H1 (cell line): ENCODE measurements at regions not wholly inside any gene's neighbourhood (a gene's known extent, or its start where the extent isn't known, plus 50 kb on each side); places are given as distances from the start of the nearest gene placed in this dataset.

Experiments used
- CTCF ChIA-PET: fragments of 300-600 bp; sonication (Branson Sonifier 250); formaldehyde crosslinking; loops from one replicate; lab custom pipeline; 2021; ENCODE audit not compliant: partially characterized antibody; lab: Charles Lee
- POLR2A ChIA-PET: fragments of 300-600 bp; sonication (Branson Sonifier 250); formaldehyde crosslinking; loops from one replicate; lab custom pipeline; 2021; ENCODE audit warnings: inconsistent platforms; ENCODE audit not compliant: partially characterized antibody; lab: Charles Lee
- DNase-seq, 2 experiments: peaks; one replicate each; pipeline versions ENCODE4 v3.0.0 to v3.0.0-alpha.2; 2010 to 2022; ENCODE audit warnings: low spot score in 2 of 2, low read depth in 1 of 2, mixed read lengths in 1 of 2
- FAIRE-seq: peaks from 2 replicates; lab custom pipeline; 2011; peaks lifted over from hg19 to GRCh38; lab: Jason Lieb, UNC
- H2AFZ ChIP-seq: 2 replicates; pipeline ENCODE4 v1.8.1; 2012; ENCODE audit warnings: low read length, inconsistent platforms
- H2AK5ac ChIP-seq: 2 replicates; pipeline ENCODE4 v1.6.1; 2013; ENCODE audit warnings: low read depth, low read length
- H2BK120ac ChIP-seq: replicated peaks from 2 replicates; pipeline ENCODE3; 2013; ENCODE audit warnings: low read depth, low read length, inconsistent platforms
- H2BK12ac ChIP-seq: 2 replicates; pipeline ENCODE4 v1.6.1; 2013; ENCODE audit warnings: low read depth, low read length
- H2BK15ac ChIP-seq: 2 replicates; pipeline ENCODE4 v1.6.1; 2013; ENCODE audit warnings: low read length
- H2BK20ac ChIP-seq: 2 replicates; pipeline ENCODE4 v1.6.1; 2013; ENCODE audit warnings: low read length
- H2BK5ac ChIP-seq: 2 replicates; pipeline ENCODE4 v1.6.1; 2013; ENCODE audit warnings: low read depth, low read length
- H3K14ac ChIP-seq: 2 replicates; pipeline ENCODE4 v1.6.1; 2013; ENCODE audit warnings: inconsistent platforms; ENCODE audit not compliant: insufficient read length
- H3K18ac ChIP-seq: 2 replicates; pipeline ENCODE4 v1.6.1; 2013; ENCODE audit warnings: low read length; ENCODE audit errors: extremely low read depth
- H3K23ac ChIP-seq: 2 replicates; pipeline ENCODE4 v1.6.1; 2013; ENCODE audit warnings: inconsistent platforms; ENCODE audit not compliant: insufficient read length
- H3K23me2 ChIP-seq: 2 replicates; pipeline ENCODE4 v1.6.1; 2013; ENCODE audit warnings: low read depth, low read length
- H3K27ac ChIP-seq: 2 replicates; pipeline ENCODE4 v1.6.1; 2011; ENCODE audit warnings: low read depth, low read length, inconsistent platforms
- H3K27me3 ChIP-seq, 4 experiments: replicated peaks in 1 of 4; 1 replicate in 1 of 4; 2 replicates in 3 of 4; pipeline versions ENCODE4 v1.6.1 to v1.8.1; 2011 to 2013; ENCODE audit warnings: low read length in 3 of 4, mild to moderate bottlenecking in 3 of 4, inconsistent platforms in 2 of 4, mixed read lengths in 2 of 4, moderate library complexity in 1 of 4; ENCODE audit not compliant: control insufficient read depth in 3 of 4, insufficient read depth in 3 of 4; ENCODE audit errors: extremely low read depth in 1 of 4
- H3K36me3 ChIP-seq, 4 experiments: 2 replicates each; pipeline versions ENCODE4 v1.6.1 to v1.8.1; 2011 to 2013; ENCODE audit warnings: mild to moderate bottlenecking in 4 of 4, low read length in 3 of 4, moderate library complexity in 2 of 4, control low read depth in 1 of 4, inconsistent platforms in 1 of 4; ENCODE audit not compliant: insufficient read depth in 4 of 4, control insufficient read depth in 2 of 4
- H3K4ac ChIP-seq: replicated peaks from 2 replicates; pipeline ENCODE3; 2013; ENCODE audit warnings: low read length, low read depth, mixed read lengths, inconsistent platforms; ENCODE audit not compliant: insufficient read length
- H3K4me1 ChIP-seq, 4 experiments: replicated peaks in 1 of 4; 1 replicate in 1 of 4; 2 replicates in 3 of 4; pipeline versions ENCODE4 v1.6.1 to v1.8.1; 2011 to 2013; ENCODE audit warnings: low read length in 3 of 4, inconsistent platforms in 2 of 4, mixed read lengths in 1 of 4; ENCODE audit not compliant: insufficient read depth in 4 of 4, control insufficient read depth in 3 of 4
- H3K4me2 ChIP-seq, 2 experiments: 2 replicates each; pipeline versions ENCODE4 v1.6.1 to v1.8.1; 2011 to 2013; ENCODE audit warnings: low read depth in 2 of 2, low read length in 2 of 2, control low read depth in 1 of 2, inconsistent platforms in 1 of 2, mild to moderate bottlenecking in 1 of 2; ENCODE audit not compliant: insufficient read depth in 1 of 2
- H3K4me3 ChIP-seq, 4 experiments: fragments of 200-600, 300-600 bp in 1 of 4; sonication (generic), shearing (Covaris generic), sonication (Bioruptor Twin) in 1 of 4; 2 replicates each; pipeline versions ENCODE4 v1.5.1 to v1.8.1; 2011 to 2016; ENCODE audit warnings: low read length in 4 of 4, low read depth in 3 of 4, control low read depth in 2 of 4, inconsistent platforms in 2 of 4, mild to moderate bottlenecking in 2 of 4, mixed read lengths in 1 of 4, moderate library complexity in 1 of 4; ENCODE audit not compliant: insufficient read depth in 2 of 4; ENCODE audit errors: extremely low read depth in 1 of 4
- H3K56ac ChIP-seq: replicated peaks from 2 replicates; pipeline ENCODE3; 2013; ENCODE audit warnings: low read depth, mild to moderate bottlenecking, mixed read lengths, low read length, inconsistent platforms; ENCODE audit not compliant: insufficient read length
- H3K79me1 ChIP-seq: 2 replicates; pipeline ENCODE4 v1.6.1; 2013; ENCODE audit warnings: low read depth, low read length, control low read depth
- H3K79me2 ChIP-seq, 2 experiments: 2 replicates each; pipeline versions ENCODE4 v1.6.1 to v1.8.1; 2012 to 2013; ENCODE audit warnings: low read length in 2 of 2, mild to moderate bottlenecking in 2 of 2, inconsistent platforms in 1 of 2; ENCODE audit not compliant: insufficient read depth in 2 of 2, control insufficient read depth in 1 of 2
- H3K9ac ChIP-seq, 4 experiments: replicated peaks in 1 of 4; 1 replicate in 1 of 4; 2 replicates in 3 of 4; pipeline versions ENCODE4 v1.6.1 to v1.8.1; 2011 to 2013; ENCODE audit warnings: low read depth in 3 of 4, low read length in 3 of 4, control low read depth in 2 of 4, mild to moderate bottlenecking in 2 of 4, moderate library complexity in 2 of 4, inconsistent platforms in 1 of 4; ENCODE audit errors: extremely low read depth in 1 of 4
- H3K9me3 ChIP-seq, 2 experiments: 2 replicates each; pipeline versions ENCODE4 v1.6.1 to v1.8.1; 2012 to 2013; ENCODE audit warnings: mild to moderate bottlenecking in 2 of 2, moderate library complexity in 2 of 2, control low read depth in 1 of 2, inconsistent platforms in 1 of 2, low read depth in 1 of 2, low read length in 1 of 2, mixed read lengths in 1 of 2; ENCODE audit not compliant: insufficient read depth in 2 of 2
- H4K20me1 ChIP-seq, 2 experiments: replicated peaks in 1 of 2; 2 replicates each; pipeline versions ENCODE3 to v1.8.1; 2011 to 2013; ENCODE audit warnings: inconsistent platforms in 2 of 2, low read length in 2 of 2, mild to moderate bottlenecking in 1 of 2; ENCODE audit not compliant: insufficient read depth in 2 of 2, control insufficient read depth in 1 of 2
- H4K5ac ChIP-seq: 2 replicates; pipeline ENCODE4 v1.6.1; 2013; ENCODE audit warnings: low read length, low read depth, mixed read lengths, inconsistent platforms; ENCODE audit not compliant: insufficient read length
- H4K8ac ChIP-seq: 2 replicates; pipeline ENCODE4 v1.8.0; 2013; ENCODE audit warnings: mild to moderate bottlenecking, moderate library complexity, low read length, inconsistent platforms; ENCODE audit not compliant: insufficient read depth; ENCODE audit errors: extremely low read depth
- H4K91ac ChIP-seq: replicated peaks from 2 replicates; pipeline ENCODE3; 2013; ENCODE audit warnings: low read length, mixed read lengths, inconsistent platforms; ENCODE audit not compliant: insufficient read length
- BRCA1 ChIP-seq: IDR thresholded peaks from 2 replicates; pipeline ENCODE4 v1.6.1; 2012; ENCODE audit warnings: low read depth, low read length, improper control_type of control experiment
- CBX8 ChIP-seq: fragments of 300-800, 300-1000 bp; sonication (generic); IDR thresholded peaks from 2 replicates; pipeline ENCODE4 v1.7.1; 2016; ENCODE audit warnings: low read depth, low read length, borderline replicate concordance
- EZH2 ChIP-seq: fragments of 200-600 bp; sonication (generic); IDR thresholded peaks from 2 replicates; pipeline ENCODE4 v1.7.1; 2012; ENCODE audit warnings: low read depth, mild to moderate bottlenecking, moderate library complexity, low read length, inconsistent platforms; ENCODE audit not compliant: severe bottlenecking
- NRF1 ChIP-seq: IDR thresholded peaks from 2 replicates; pipeline ENCODE4 v1.6.1; 2011; ENCODE audit warnings: mild to moderate bottlenecking, low read depth, low read length, improper control_type of control experiment
- PHF8 ChIP-seq: fragments of 200-600 bp; sonication (generic); conservative IDR thresholded peaks from 2 replicates; pipeline ENCODE4 v1.7.1; 2012; ENCODE audit warnings: low read depth, mild to moderate bottlenecking, inconsistent platforms, low read length, moderate library complexity
- RXRA ChIP-seq: IDR thresholded peaks from 2 replicates; pipeline ENCODE4 v1.6.1; 2011; ENCODE audit warnings: low read depth, mild to moderate bottlenecking, low read length, moderate library complexity; ENCODE audit not compliant: insufficient read depth
- TAF7 ChIP-seq: optimal IDR thresholded peaks from 2 replicates; pipeline ENCODE3; 2011; ENCODE audit warnings: low read depth, mild to moderate bottlenecking, inconsistent platforms, low read length, moderate library complexity, borderline replicate concordance
- TCF12 ChIP-seq: IDR thresholded peaks from 2 replicates; pipeline ENCODE4 v1.6.1; 2011; ENCODE audit warnings: low read depth, mild to moderate bottlenecking, low read length
- WGBS, 2 experiments: shearing (Covaris generic) in 1 of 2; methylation state at CpG; one replicate each; pipeline versions ENCODE4 v1.1.6 to v1.1.7; 2013 to 2015; ENCODE audit warnings: low lambda C conversion rate in 2 of 2, mixed read lengths in 2 of 2, inconsistent platforms in 1 of 2, low coverage in 1 of 2, missing lambda C conversion rate in 1 of 2; ENCODE audit not compliant: insufficient replicate concordance in 2 of 2, insufficient coverage in 1 of 2, insufficient read length in 1 of 2; ENCODE audit errors: extremely low coverage in 1 of 2, missing lambda C conversion rate in 1 of 2; 5-methylcytosine and 5-hydroxymethylcytosine counted together

DNA sequence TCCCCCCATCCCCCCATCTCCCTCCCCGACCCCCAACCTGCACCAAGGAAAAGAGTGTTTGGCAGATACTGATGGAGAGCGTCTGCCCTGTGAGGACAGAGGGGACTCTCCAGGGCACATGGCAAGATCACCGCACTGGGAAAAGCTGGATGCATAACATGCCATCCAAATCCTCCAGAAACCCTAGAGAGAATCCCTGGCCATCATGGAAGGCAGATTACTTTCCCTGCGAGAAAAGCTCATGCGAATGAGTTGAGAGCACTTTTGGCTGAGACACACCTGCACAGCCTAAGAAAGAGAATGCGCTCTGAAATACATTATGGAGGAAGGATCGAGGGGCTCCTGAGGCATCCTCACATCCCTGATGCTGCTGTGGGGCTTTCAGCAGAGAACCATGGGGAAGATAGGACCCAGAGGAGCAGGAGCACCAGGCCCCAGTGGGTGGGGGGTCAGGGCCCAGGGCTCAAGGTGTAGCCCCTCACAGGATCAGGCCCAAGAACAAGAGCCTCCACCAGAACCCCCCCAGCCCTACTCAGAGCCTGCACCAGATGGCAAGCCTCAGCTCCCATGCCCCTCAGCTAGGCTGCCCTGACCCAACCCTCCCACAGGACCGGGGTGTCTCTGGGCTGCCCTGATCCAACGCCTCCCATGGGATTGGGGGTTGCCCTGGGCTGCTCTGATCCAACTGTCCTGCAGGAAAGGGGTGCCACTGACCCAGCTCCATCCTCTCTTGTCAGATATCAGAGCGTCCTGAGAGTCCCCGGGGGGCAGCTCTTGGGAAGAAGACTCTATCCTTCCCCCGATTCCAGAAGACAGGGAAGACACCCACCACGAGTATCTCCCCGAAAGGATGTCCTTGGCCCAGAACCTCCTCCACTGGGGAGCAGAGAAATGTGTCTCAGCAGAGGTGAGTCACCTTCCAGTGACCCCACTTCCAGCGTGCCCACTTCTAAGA is 153.4 kb downstream of the NDUFA10 start:
- 86% methylated on average over 15 of the region's 15 CpGs; no CpG with 5 or more reads in 1 of the 2 experiments for WGBS, 2 experiments
- no peak for TF ChIP-seq TAF7
- TF ChIP-seq RXRA: no peak
- no peak for TF ChIP-seq NRF1
- no peak for TF ChIP-seq TCF12
- TF ChIP-seq BRCA1: no peak
- no peak for TF ChIP-seq EZH2
- TF ChIP-seq PHF8: no peak
- no peak for TF ChIP-seq CBX8

More for the DNA sequence above, 153.4 kb downstream of the NDUFA10 start:
- Histone ChIP-seq H2BK20ac (no peak overlapping the region), H3K27ac (no peak overlapping the region), H3K23ac (no peak overlapping the region), H4K91ac (no peak overlapping the region), H3K9me3 (peaks cover 0 to 22% of the 10 kb centered on the region in 2 experiments; a peak in 2 of 4 replicates), H2BK15ac (no peak overlapping the region), H3K4me3 (no peak overlapping the region), H2AK5ac (no peak overlapping the region), H3K4me2 (no peak overlapping the region), H3K18ac (no peak overlapping the region; the same call in 1 of the 2 replicates), H4K8ac (no peak overlapping the region), H2BK120ac (no peak overlapping the region), H2BK5ac (no peak overlapping the region), H3K4me1 (peaks cover 0 to 2% (median under 1%) of the 10 kb centered on the region in 4 experiments; a peak in 3 of 7 replicates), H4K5ac (no peak overlapping the region), H2AFZ (no peak overlapping the region), H3K36me3 (no peaks in the 10 kb centered on the region; a peak in 1 of 8 replicates), H3K9ac (no peak overlapping the region), H3K27me3 (no peaks in the 10 kb centered on the region), H3K14ac (no peak overlapping the region), H3K79me1 (peaks cover 3% of the 10 kb centered on the region; the same call in 1 of the 2 replicates), H3K4ac (no peak overlapping the region), H3K79me2 (0 out of 4 replicates have a peak, but pooled peaks cover 0 to 3% of the 10 kb centered on the region in 2 experiments), H4K20me1 (peaks cover 0 to 21% of the 10 kb centered on the region in 2 experiments), H3K23me2 (peaks cover 20% of the 10 kb centered on the region; the same call in 1 of the 2 replicates), H2BK12ac (no peak overlapping the region), H3K56ac (no peak overlapping the region)
- DNase-seq (peak in 1 of 2 experiments; percentile 38), FAIRE-seq (no peak)
- CTCF ChIA-PET: interaction anchor here (0.7 kb wide), 1 partner anchor 64 kb away, joined by 3 read pairs; no protein-coding TSS in a partner anchor
- POLR2A ChIA-PET: no interaction called here
